Glutamatergic neuron (in vitro differentiated cells): ENCODE measurements at regions not wholly inside any gene's neighbourhood (a gene's known extent, or its start where the extent isn't known, plus 50 kb on each side); places are given as distances from the start of the nearest gene placed in this dataset.

Experiments
- DNase-seq: peaks from one replicate; pipeline ENCODE4 v3.0.0; 2022
- H3K27ac Mint-ChIP-seq: one replicate; pipeline ENCODE4 v1.8.0; 2020; ENCODE audit warnings: mild to moderate bottlenecking, mixed read lengths, inconsistent platforms; ENCODE audit not compliant: unreplicated experiment
- H3K27me3 Mint-ChIP-seq: one replicate; pipeline ENCODE4 v1.8.0; 2020; ENCODE audit warnings: mild to moderate bottlenecking, moderate library complexity, mixed read lengths, inconsistent platforms; ENCODE audit not compliant: unreplicated experiment
- H3K36me3 Mint-ChIP-seq: one replicate; pipeline ENCODE4 v1.8.0; 2020; ENCODE audit warnings: mild to moderate bottlenecking, mixed read lengths, inconsistent platforms; ENCODE audit not compliant: unreplicated experiment
- H3K4me1 Mint-ChIP-seq: one replicate; pipeline ENCODE4 v1.8.0; 2020; ENCODE audit warnings: mild to moderate bottlenecking, low read depth, mixed read lengths, inconsistent platforms; ENCODE audit not compliant: unreplicated experiment
- H3K4me3 Mint-ChIP-seq: one replicate; pipeline ENCODE4 v1.8.0; 2020; ENCODE audit warnings: mild to moderate bottlenecking, mixed read lengths, inconsistent platforms; ENCODE audit not compliant: unreplicated experiment
- H3K9me3 Mint-ChIP-seq: one replicate; pipeline ENCODE4 v1.8.0; 2020; ENCODE audit warnings: mild to moderate bottlenecking, moderate library complexity, mixed read lengths, inconsistent platforms; ENCODE audit not compliant: unreplicated experiment
- TF ChIP-seq, protein P1 (sequence below): fragments of 200-600 bp; sonication (generic); IDR thresholded peaks from one replicate; pipeline ENCODE4 v1.5.0; 2021; ENCODE audit not compliant: partially characterized antibody, unreplicated experiment

DNA sequence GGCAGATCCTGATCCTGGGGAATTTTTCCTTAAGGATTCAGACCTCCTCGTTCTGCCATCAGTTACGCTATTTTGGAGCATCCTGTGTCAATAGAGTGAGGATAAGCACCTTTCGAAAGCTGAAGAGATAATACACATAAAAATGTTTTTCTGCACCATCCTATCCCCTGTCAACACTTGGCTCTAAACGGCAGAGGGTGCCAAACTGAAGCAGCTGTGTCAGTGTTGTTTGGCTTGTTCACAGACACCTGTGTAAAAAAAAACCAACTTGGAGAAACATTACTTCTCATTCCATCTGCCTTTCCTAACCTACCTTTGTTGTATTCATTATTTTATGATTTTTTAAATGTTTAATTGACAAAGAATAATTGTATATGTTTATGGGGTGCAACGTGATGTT is 417.0 kb upstream of the DDI1 start:
- Mint-ChIP-seq H3K27ac (no peak overlapping the region), H3K4me3 (no peak overlapping the region), H3K9me3 (no peaks in the 10 kb centered on the region), H3K27me3 (no peaks in the 10 kb centered on the region), H3K4me1 (no peaks in the 10 kb centered on the region), H3K36me3 (no peaks in the 10 kb centered on the region)
- TF ChIP-seq, protein P1, sequence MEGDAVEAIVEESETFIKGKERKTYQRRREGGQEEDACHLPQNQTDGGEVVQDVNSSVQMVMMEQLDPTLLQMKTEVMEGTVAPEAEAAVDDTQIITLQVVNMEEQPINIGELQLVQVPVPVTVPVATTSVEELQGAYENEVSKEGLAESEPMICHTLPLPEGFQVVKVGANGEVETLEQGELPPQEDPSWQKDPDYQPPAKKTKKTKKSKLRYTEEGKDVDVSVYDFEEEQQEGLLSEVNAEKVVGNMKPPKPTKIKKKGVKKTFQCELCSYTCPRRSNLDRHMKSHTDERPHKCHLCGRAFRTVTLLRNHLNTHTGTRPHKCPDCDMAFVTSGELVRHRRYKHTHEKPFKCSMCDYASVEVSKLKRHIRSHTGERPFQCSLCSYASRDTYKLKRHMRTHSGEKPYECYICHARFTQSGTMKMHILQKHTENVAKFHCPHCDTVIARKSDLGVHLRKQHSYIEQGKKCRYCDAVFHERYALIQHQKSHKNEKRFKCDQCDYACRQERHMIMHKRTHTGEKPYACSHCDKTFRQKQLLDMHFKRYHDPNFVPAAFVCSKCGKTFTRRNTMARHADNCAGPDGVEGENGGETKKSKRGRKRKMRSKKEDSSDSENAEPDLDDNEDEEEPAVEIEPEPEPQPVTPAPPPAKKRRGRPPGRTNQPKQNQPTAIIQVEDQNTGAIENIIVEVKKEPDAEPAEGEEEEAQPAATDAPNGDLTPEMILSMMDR, result no peak
- DNase-seq, result no peak

DNA sequence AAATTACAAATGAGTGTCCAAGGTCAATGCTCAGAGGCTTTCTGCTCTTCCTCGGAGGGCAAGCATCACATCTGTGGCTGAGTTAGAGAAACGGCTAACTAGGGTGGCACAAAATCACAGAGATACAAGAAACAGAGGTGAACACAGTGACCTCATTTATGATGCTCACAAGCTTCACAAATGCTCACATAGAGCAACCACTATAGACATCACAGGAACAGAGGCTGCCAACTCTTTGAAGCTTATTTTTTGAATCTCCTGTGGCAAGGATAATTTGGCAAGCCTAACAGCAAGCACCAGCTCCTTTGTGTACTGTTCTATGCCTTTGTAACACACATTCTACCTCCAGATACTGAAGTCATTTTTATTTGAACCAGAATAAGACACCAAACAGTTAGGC is 416.5 kb upstream of the DDI1 start:
- Mint-ChIP-seq H3K4me3 (no peak overlapping the region), H3K9me3 (no peaks in the 10 kb centered on the region), H3K4me1 (no peaks in the 10 kb centered on the region), H3K27me3 (no peaks in the 10 kb centered on the region), H3K36me3 (no peaks in the 10 kb centered on the region), H3K27ac (no peak overlapping the region)
- no peak for DNase-seq
- TF ChIP-seq, protein P1, result no peak

DNA sequence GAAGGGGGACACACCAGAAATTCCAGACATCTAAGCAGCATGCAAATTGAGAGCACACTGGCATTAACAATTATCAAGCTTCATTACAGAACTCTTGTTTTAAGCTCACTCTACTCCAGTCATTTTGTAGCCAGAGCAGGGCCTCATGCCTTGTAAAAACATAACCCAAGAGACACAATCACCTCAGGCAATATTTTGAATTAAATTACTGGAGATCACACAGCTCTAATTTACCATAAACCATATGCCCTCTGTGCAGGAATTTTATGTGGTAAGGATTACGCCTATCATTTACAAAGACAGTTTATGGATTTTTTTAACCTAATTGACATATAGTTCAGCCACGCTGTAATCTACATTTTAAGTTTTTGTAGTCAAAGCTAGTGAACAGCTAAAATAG is 414.1 kb upstream of the DDI1 start:
- DNase-seq, result no peak
- Mint-ChIP-seq H3K9me3 (no peaks in the 10 kb centered on the region), H3K27me3 (no peaks in the 10 kb centered on the region), H3K36me3 (no peaks in the 10 kb centered on the region), H3K4me1 (no peaks in the 10 kb centered on the region), H3K4me3 (no peak overlapping the region), H3K27ac (no peak overlapping the region)
- TF ChIP-seq, protein P1, result no peak

DNA sequence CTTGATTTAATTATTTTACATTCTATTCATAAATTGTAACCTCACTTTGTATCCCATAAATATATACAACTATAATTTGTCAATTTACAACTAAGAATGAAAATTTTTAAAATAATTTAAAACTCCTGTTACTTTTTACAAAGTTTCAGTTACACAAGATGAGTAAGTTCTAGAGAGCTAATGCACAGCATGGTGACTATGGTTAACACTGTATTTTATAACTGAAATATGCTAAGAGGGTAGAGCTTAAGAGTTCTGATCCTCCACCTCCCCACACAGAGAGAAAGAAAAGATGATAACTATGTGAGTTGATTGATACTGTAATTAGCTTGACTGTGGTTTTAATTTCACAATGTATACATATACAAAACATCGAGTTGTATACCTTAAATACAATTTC is 412.5 kb upstream of the DDI1 start:
- Mint-ChIP-seq H3K27me3 (no peaks in the 10 kb centered on the region), H3K9me3 (no peaks in the 10 kb centered on the region), H3K4me1 (no peaks in the 10 kb centered on the region), H3K27ac (no peak overlapping the region), H3K4me3 (no peak overlapping the region), H3K36me3 (no peaks in the 10 kb centered on the region)
- TF ChIP-seq, protein P1, result no peak
- no peak for DNase-seq

DNA sequence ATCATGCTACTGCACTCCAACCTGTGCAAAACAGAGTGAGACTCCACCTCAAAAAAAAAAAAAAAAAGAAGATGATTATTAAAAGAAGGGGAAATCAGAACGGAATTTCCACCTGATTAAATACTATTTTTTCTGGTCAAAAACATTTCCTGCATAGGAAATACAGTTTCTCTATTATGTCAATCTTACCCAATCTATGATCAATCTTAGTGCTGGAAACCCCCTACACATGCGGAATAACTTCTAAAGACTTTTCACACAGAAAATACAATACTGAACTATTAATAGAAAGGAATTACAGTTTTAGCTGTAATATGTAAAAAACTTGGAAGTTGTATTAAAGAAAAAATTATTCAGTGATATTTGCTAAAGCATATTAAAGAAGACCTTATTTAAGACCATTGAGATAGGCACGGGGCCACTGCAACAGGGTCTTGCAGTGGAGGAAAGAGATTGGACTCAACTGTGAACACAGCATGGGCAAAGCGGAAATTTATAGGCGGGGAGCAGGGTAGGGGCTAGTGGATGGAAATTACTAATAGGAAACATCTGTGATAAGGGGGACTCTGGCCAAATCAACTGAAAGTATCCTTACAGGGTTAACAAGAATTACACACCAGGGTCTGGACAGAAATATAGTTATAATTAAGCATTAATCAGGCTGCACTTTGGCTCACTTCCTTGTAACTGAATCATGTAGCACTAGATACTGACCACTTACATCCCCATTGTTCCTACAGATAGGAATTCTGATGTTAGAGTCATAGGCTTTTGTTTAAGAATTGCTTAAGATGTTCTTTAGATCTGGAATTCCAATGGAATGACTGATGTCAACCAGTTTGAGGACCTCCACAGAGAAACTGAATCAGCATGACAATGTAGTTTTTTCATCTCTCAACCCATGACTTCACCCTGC is 411.5 kb upstream of the DDI1 start:
- H3K27ac Mint-ChIP-seq, result no peak overlapping the region
- no peak for DNase-seq
- no peaks in the 10 kb centered on the region for H3K4me1 Mint-ChIP-seq
- TF ChIP-seq, protein P1, result no peak
- no peaks in the 10 kb centered on the region for H3K36me3 Mint-ChIP-seq
- no peak overlapping the region for H3K4me3 Mint-ChIP-seq
- no peaks in the 10 kb centered on the region for H3K9me3 Mint-ChIP-seq
- H3K27me3 Mint-ChIP-seq, result no peaks in the 10 kb centered on the region
